ENCODE measurements at regions not wholly inside any gene's neighbourhood (a gene's known extent, or its start where the extent isn't known, plus 50 kb on each side); places are given as distances from the start of the nearest gene placed in this dataset.

DNA sequence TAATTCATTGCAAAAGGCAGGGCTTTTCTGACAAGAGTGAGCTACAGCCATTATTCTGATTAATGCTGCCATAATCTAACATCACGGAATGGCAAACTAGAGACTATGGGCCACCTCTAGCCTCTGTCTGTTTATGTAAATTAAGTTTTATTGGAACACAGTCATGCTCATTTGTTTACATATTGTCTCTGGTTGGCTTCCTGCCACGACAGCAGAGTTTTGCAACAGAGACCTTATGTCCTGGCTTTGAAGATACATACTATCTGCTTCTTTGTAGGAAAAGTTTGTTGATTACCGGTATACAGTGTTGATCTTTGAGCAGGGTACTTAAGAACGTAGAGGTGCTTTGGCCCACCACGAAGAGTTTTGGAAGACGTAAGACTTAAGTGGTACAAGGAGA, 715.9 kb upstream of the RBFOX1 start:
- TF ChIP-seq, protein P1, sequence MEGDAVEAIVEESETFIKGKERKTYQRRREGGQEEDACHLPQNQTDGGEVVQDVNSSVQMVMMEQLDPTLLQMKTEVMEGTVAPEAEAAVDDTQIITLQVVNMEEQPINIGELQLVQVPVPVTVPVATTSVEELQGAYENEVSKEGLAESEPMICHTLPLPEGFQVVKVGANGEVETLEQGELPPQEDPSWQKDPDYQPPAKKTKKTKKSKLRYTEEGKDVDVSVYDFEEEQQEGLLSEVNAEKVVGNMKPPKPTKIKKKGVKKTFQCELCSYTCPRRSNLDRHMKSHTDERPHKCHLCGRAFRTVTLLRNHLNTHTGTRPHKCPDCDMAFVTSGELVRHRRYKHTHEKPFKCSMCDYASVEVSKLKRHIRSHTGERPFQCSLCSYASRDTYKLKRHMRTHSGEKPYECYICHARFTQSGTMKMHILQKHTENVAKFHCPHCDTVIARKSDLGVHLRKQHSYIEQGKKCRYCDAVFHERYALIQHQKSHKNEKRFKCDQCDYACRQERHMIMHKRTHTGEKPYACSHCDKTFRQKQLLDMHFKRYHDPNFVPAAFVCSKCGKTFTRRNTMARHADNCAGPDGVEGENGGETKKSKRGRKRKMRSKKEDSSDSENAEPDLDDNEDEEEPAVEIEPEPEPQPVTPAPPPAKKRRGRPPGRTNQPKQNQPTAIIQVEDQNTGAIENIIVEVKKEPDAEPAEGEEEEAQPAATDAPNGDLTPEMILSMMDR (IDR thresholded peaks at IDR 0.05; ENCODE audit: insufficient read depth, low read length, poor library complexity, severe bottlenecking), result no peak
- no peak for TF ChIP-seq EZH2phosphoT487 (conservative IDR thresholded peaks at IDR 0.05; ENCODE audit: low read length)

Measured in SU-DHL-6 (cell line).